Thyroid gland (tissue), 4 donors: ENCODE measurements at regions not wholly inside any gene's neighbourhood (a gene's known extent, or its start where the extent isn't known, plus 50 kb on each side); places are given as distances from the start of the nearest gene placed in this dataset.

ENCODE experiments used
- DNase-seq, 2 donors: peaks; one replicate each; pipeline ENCODE4 v3.0.0-alpha.2; 2019
- H3K27ac ChIP-seq, 3 donors: fragments of 200-600 bp; sonication (generic); 1 replicate in 2 of 3; 2 replicates in 1 of 3; pipeline ENCODE4 v1.5.1; 2016 to 2019; ENCODE audit warnings: mild to moderate bottlenecking in 1 of 3, moderate library complexity in 1 of 3
- H3K27me3 ChIP-seq: fragments of 200-600 bp; sonication (generic); one replicate; pipeline ENCODE4 v1.5.1; 2019
- H3K36me3 ChIP-seq, 2 donors: fragments of 200-600 bp; sonication (generic); one replicate each; pipeline ENCODE4 v1.5.1; 2016 to 2019
- H3K4me1 ChIP-seq, 2 donors: fragments of 200-600 bp; sonication (generic); one replicate each; pipeline ENCODE4 v1.5.1; 2017 to 2019
- H3K4me3 ChIP-seq, 3 donors: fragments of 200-600 bp; sonication (generic); replicated peaks in 1 of 3; 1 replicate in 2 of 3; 2 replicates in 1 of 3; pipeline ENCODE4 v1.5.1; 2016; ENCODE audit warnings: mild to moderate bottlenecking in 1 of 3
- H3K9me3 ChIP-seq: fragments of 200-600 bp; sonication (generic); one replicate; pipeline ENCODE4 v1.5.1; 2017
- POLR2A ChIP-seq, 2 donors: fragments of 450-650 bp; IDR thresholded peaks; one replicate each; pipeline ENCODE4 v1.6.1; 2017; ENCODE audit warnings: antibody characterized with exemption in 2 of 2, mild to moderate bottlenecking in 2 of 2, moderate library complexity in 1 of 2
- WGBS, 2 donors: methylation state at CpG; one replicate each; pipeline ENCODE4 v1.1.5; 2017; 5-methylcytosine and 5-hydroxymethylcytosine counted together
- intact Hi-C: fragments of 100-400 bp; cut with DNase I; formaldehyde crosslinking; loops from one replicate; pipeline ENCODE4 v1.15.1; 2023
- TF ChIP-seq, protein P1 (sequence below), 6 experiments: fragments of 200-600 bp in 3 of 6; fragments of 450-650 bp in 3 of 6; sonication (generic) in 3 of 6; IDR thresholded peaks; one replicate each; pipeline ENCODE4 v1.5.1; 2016 to 2019; ENCODE audit warnings: antibody characterized with exemption in 6 of 6, mild to moderate bottlenecking in 2 of 6, inconsistent platforms in 1 of 6, moderate library complexity in 1 of 6

- H3K4me3 ChIP-seq: no peak overlapping the region
- no peak overlapping the region for H3K27ac ChIP-seq
- no peak for DNase-seq
- TF ChIP-seq POLR2A (IDR thresholded peaks at IDR 0.05): no peak
- TF ChIP-seq, protein P1, sequence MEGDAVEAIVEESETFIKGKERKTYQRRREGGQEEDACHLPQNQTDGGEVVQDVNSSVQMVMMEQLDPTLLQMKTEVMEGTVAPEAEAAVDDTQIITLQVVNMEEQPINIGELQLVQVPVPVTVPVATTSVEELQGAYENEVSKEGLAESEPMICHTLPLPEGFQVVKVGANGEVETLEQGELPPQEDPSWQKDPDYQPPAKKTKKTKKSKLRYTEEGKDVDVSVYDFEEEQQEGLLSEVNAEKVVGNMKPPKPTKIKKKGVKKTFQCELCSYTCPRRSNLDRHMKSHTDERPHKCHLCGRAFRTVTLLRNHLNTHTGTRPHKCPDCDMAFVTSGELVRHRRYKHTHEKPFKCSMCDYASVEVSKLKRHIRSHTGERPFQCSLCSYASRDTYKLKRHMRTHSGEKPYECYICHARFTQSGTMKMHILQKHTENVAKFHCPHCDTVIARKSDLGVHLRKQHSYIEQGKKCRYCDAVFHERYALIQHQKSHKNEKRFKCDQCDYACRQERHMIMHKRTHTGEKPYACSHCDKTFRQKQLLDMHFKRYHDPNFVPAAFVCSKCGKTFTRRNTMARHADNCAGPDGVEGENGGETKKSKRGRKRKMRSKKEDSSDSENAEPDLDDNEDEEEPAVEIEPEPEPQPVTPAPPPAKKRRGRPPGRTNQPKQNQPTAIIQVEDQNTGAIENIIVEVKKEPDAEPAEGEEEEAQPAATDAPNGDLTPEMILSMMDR (IDR thresholded peaks at IDR 0.05): no peak
- intact Hi-C loops: no loop called here
- H3K36me3 ChIP-seq: no peaks in the 10 kb centered on the region
- H3K9me3 ChIP-seq: no peaks in the 10 kb centered on the region
- no peaks in the 10 kb centered on the region for H3K4me1 ChIP-seq
- WGBS, 2 donors: 94 to 98% methylated on average over 4 of the region's 4 CpGs
- H3K27me3 ChIP-seq: no peaks in the 10 kb centered on the region
These were observed 209.5 kb downstream of the TLE4 start for GRCh38 chr9:79781263-79781662.

DNA sequence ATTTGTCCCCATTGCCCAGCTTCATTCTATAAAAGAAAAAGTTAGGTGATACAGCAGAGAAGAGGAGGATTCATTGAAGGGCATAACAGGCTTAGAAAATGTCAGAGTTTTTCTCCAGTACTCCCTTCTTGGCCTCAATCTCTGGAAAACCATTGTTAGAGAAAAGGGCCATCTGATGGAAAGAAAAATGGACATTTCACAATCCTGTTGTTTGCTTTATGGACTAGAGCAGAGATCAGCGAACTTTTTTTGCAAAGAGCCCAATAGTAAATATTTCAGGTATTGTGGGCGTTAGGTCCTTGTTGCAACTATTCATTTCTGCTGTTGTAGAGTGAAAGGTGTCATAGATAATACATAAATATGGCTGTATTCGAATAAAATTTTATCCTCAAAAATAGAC is 208.8 kb downstream of the TLE4 start:
- TF ChIP-seq, protein P1 (IDR thresholded peaks at IDR 0.05): no peak
- TF ChIP-seq POLR2A (IDR thresholded peaks at IDR 0.05): no peak
- Histone ChIP-seq H3K27me3 (no peaks in the 10 kb centered on the region), H3K9me3 (no peaks in the 10 kb centered on the region), H3K4me1 (no peaks in the 10 kb centered on the region), H3K4me3 (no peak overlapping the region), H3K27ac (no peak overlapping the region), H3K36me3 (no peaks in the 10 kb centered on the region)
- intact Hi-C loops: no loop called here
- 94 to 95% methylated on average over 3 of the region's 3 CpGs for WGBS, 2 donors
- no peak for DNase-seq

DNA sequence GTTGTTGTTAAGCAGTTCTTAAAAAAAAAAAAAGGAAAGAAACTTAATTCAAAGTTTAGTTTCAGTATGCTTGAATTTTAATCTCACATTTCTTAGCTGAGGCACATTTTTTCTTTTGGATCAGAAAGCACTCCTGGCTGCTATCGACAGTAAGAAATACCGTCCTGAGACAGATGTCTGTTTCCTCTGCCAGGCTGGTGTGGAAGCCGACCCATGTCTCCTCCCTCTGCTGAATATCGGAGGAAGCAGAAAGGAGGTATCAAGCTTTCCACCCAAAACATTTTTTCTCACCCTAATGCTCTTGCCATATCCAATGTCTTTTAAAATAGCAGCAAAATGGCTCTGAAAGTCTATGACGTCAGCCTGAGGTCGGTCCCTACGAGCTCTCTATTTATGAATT is 208.1 kb downstream of the TLE4 start:
- TF ChIP-seq POLR2A (IDR thresholded peaks at IDR 0.05): no peak
- TF ChIP-seq, protein P1 (IDR thresholded peaks at IDR 0.05): no peak
- Histone ChIP-seq H3K4me1 (no peaks in the 10 kb centered on the region), H3K27me3 (no peaks in the 10 kb centered on the region), H3K4me3 (no peak overlapping the region), H3K9me3 (no peaks in the 10 kb centered on the region), H3K36me3 (no peaks in the 10 kb centered on the region), H3K27ac (no peak overlapping the region)
- DNase-seq: no peak
- WGBS, 2 donors: 80 to 86% methylated on average over 7 of the region's 7 CpGs
- intact Hi-C loops: no loop called here

- TF ChIP-seq, protein P1 (IDR thresholded peaks at IDR 0.05): no peak
- no peak for TF ChIP-seq POLR2A (IDR thresholded peaks at IDR 0.05)
- no peaks in the 10 kb centered on the region for H3K27me3 ChIP-seq
- H3K4me3 ChIP-seq: no peak overlapping the region
- DNase-seq: no peak
- intact Hi-C loops: no loop called here
- no peak overlapping the region for H3K27ac ChIP-seq
- H3K36me3 ChIP-seq: no peaks in the 10 kb centered on the region
- WGBS, 2 donors: 90 to 92% methylated on average over 1 of the region's 1 CpG
- H3K9me3 ChIP-seq: no peaks in the 10 kb centered on the region
- no peaks in the 10 kb centered on the region for H3K4me1 ChIP-seq
These were observed 206.8 kb downstream of the TLE4 start for GRCh38 chr9:79778581-79778980.

GRCh38 chr9:79776581-79776980 is 204.8 kb downstream of the TLE4 start:
- H3K36me3 ChIP-seq: no peaks in the 10 kb centered on the region
- H3K4me3 ChIP-seq: no peak overlapping the region
- no peak for DNase-seq
- TF ChIP-seq, protein P1 (IDR thresholded peaks at IDR 0.05): no peak
- no peak for TF ChIP-seq POLR2A (IDR thresholded peaks at IDR 0.05)
- H3K27ac ChIP-seq: no peak overlapping the region
- no peaks in the 10 kb centered on the region for H3K9me3 ChIP-seq
- H3K4me1 ChIP-seq: no peaks in the 10 kb centered on the region
- WGBS, 2 donors: 88 to 94% methylated on average over 2 of the region's 2 CpGs
- H3K27me3 ChIP-seq: no peaks in the 10 kb centered on the region
- intact Hi-C loops: no loop called here
